HEK293T (cell line): ENCODE measurements at regions not wholly inside any gene's neighbourhood (a gene's known extent, or its start where the extent isn't known, plus 50 kb on each side); places are given as distances from the start of the nearest gene placed in this dataset.

ENCODE experiments used
- ARNT ChIP-seq: fragments of 450-650 bp; IDR thresholded peaks from 2 replicates; pipeline ENCODE4 v1.6.1; 2017; ENCODE audit warnings: mild to moderate bottlenecking
- BHLHE40 ChIP-seq: fragments of 450-650 bp; IDR thresholded peaks from 2 replicates; pipeline ENCODE4 v1.6.1; 2016; ENCODE audit warnings: mild to moderate bottlenecking, moderate library complexity, borderline replicate concordance
- CTBP1 ChIP-seq: fragments of 450-650 bp; IDR thresholded peaks from 2 replicates; pipeline ENCODE4 v1.6.1; 2016; ENCODE audit warnings: borderline replicate concordance
- ELF4 ChIP-seq: fragments of 450-650 bp; IDR thresholded peaks from 2 replicates; pipeline ENCODE4 v1.6.1; 2017; ENCODE audit warnings: antibody characterized with exemption
- FOXA1 ChIP-seq: fragments of 450-650 bp; IDR thresholded peaks from 2 replicates; pipeline ENCODE4 v1.6.1; 2016; ENCODE audit warnings: mild to moderate bottlenecking
- FOXK2 ChIP-seq: fragments of 450-650 bp; IDR thresholded peaks from 2 replicates; pipeline ENCODE4 v1.6.1; 2016; ENCODE audit warnings: mild to moderate bottlenecking
- FOXM1 ChIP-seq: fragments of 450-650 bp; IDR thresholded peaks from 2 replicates; pipeline ENCODE4 v1.6.1; 2017; ENCODE audit warnings: mild to moderate bottlenecking, borderline replicate concordance
- HDGF ChIP-seq: fragments of 450-650 bp; IDR thresholded peaks from 2 replicates; pipeline ENCODE4 v1.6.1; 2017; ENCODE audit warnings: antibody characterized with exemption, borderline replicate concordance
- LEF1 ChIP-seq: fragments of 450-650 bp; IDR thresholded peaks from 2 replicates; pipeline ENCODE4 v1.6.1; 2017; ENCODE audit warnings: mild to moderate bottlenecking, borderline replicate concordance
- PKNOX1 ChIP-seq: fragments of 450-650 bp; IDR thresholded peaks from 2 replicates; pipeline ENCODE4 v1.6.1; 2016
- SUZ12 ChIP-seq: fragments of 450-650 bp; IDR thresholded peaks from 2 replicates; pipeline ENCODE4 v1.6.1; 2016; ENCODE audit warnings: mild to moderate bottlenecking
- TARDBP ChIP-seq: fragments of 450-650 bp; IDR thresholded peaks from 2 replicates; pipeline ENCODE4 v1.6.1; 2016
- ZNF384 ChIP-seq: fragments of 450-650 bp; IDR thresholded peaks from 2 replicates; pipeline ENCODE4 v1.6.1; 2016

DNA sequence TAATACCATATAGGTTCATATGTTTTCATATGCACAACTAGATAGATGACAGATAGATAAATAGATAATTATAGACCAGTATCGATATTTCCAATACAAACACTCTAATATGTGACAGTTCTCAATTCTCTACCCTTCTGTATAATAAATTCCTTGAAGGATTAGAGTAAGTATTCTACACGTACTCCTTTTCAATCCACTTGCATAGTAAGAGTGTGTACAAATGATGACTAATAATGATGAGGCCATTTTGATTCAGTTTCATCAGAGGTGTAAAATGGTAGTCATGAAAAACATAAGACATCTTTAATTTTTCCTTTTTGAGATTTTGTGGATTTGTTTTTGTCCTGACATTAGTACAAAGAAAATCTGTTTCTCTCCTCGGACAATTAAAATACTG lies 188.3 kb upstream of the WSB1 start:
- no peak for TF ChIP-seq FOXA1
- no peak for TF ChIP-seq ELF4
- TF ChIP-seq BHLHE40 = no peak
- TF ChIP-seq ZNF384 = no peak
- TF ChIP-seq FOXM1 = no peak
- no peak for TF ChIP-seq HDGF
- TF ChIP-seq LEF1 = no peak
- no peak for TF ChIP-seq FOXK2
- TF ChIP-seq SUZ12 = no peak
- TF ChIP-seq PKNOX1 = no peak
- TF ChIP-seq CTBP1 = no peak
- no peak for TF ChIP-seq ARNT
- TF ChIP-seq TARDBP = no peak
